GM10266 (cell line): ENCODE measurements at regions not wholly inside any gene's neighbourhood (a gene's known extent, or its start where the extent isn't known, plus 50 kb on each side); places are given as distances from the start of the nearest gene placed in this dataset.

ENCODE experiments used
- DNase-seq: peaks from one replicate; pipeline ENCODE4 v3.0.0; 2012; ENCODE audit errors: extremely low spot score
- CTCF ChIP-seq: IDR thresholded peaks from 2 replicates; pipeline ENCODE4 v1.5.1; 2012; ENCODE audit warnings: mild to moderate bottlenecking, low read depth; ENCODE audit not compliant: control insufficient read depth, insufficient read depth; ENCODE audit errors: missing control alignments

DNA sequence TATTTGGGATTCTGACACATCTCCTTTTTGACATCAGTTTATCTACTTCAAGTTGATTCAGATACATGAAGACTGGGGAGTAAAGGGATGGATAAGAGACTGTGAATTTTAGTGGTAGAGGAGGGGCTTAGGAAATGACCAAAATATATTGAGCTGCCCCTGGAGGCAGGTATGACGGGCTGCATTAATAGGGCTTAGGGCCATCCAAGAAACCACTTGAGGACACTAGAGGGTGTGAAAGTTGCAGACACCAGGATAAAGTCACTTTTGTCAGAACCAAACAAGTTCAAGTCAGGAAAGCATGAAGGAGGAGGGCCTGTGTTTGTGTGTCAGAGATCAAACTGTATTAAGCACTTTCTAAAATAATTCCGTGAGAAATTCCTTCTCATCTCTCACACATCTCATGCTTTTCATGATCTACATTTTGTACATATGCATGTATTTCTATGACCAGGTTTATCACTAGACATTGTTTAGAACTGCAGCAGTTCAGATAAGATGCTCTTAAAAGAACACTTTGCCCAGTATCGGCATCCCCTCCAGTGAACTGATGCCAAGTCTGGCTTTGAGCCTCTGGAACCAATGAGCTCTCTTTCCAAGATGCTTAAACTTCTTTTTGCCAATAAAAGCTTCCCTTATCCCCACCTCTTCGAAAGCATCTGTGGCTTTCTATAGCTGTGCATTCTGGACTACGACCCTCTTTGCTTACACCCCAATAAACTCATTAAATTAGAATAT, 136.9 kb downstream of the SLC38A1 start:
- TF ChIP-seq CTCF: peak; percentile 18
- DNase-seq: no peak

DNA sequence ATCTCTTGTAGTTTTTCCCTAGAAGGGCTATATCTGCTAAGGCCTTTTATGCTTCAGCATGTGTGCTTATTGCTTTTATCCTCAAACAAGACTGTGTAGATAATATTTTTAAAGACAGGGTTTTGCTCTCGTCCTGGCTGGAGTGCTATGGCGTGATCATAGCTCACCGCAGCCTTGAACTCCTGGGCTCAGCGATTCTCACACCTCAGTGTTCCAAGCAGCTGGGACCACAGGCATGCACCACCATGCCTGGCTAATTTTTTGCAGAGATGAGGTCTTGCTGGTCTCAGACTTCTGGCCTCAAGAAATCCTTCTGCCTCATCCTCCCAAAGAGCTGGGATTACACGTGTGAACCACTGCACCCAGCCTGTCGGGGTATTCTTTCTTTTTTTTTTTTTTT, 137.3 kb upstream of the SCAF11 start:
- no peak for DNase-seq
- TF ChIP-seq CTCF: no peak

- no peak for TF ChIP-seq CTCF
Measured at GRCh38 chr12:46126050-46126727, 135.8 kb upstream of the SCAF11 start.

GRCh38 chr12:46124848-46125619, 134.7 kb upstream of the SCAF11 start:
- peak; percentile 51 for DNase-seq
- TF ChIP-seq CTCF: peak; percentile 88

More at GRCh38 chr12:46126050-46126727, 135.8 kb upstream of the SCAF11 start:
- no peak for DNase-seq

DNA sequence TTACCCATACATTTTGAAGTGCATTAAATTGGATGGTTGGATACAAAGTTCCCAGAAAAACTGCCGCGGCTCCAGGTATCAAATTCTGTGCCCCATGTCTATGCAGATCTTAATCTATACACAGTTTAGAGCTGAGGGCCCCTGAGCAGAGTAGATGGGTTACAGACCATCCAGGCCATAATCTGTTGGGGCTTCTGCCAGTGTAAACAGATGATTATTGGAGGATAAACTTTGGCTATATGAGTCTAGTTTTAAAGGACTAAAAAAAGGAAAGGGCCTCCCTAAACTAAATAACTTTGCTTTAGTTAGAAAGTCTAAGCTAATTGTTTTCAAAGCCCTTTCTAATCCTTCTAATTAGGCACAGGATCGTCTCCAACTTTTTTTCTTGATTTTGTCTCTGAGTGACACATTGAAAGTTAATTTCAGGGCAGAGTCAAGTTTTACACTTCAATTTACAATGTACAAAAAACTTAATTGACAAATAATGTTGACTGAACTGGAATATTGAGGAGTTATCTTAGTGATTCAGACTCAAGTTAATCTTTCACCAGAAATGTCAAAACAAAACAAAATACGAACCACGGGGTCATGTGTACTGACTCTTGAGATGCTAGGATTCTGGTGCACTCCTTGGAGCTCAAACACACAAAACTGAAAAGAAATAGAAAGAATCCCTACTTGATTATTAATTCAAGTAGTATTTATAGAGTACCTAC, 133.9 kb upstream of the SCAF11 start:
- no peak for DNase-seq

DNA sequence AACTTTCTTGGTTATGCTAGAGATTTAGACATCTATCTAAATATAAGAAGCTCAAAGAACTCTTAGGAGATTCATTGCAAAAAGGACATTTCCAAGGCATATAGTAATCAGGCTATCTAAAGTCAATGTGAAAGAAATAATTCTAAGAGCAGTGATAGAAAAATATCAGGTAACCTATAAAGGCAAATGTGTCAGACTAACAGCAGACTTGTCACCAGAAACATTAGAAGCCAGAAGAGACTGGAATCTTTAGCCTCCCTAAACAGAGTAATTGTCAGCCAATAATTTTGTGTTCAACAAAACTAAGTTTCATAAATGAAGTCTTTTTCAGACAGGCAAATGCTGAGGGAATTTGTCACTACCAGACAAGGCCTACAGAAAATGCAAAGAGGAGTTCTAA, 122.0 kb upstream of the SCAF11 start:
- TF ChIP-seq CTCF: no peak
- no peak for DNase-seq

More for the DNA sequence above, 133.9 kb upstream of the SCAF11 start:
- no peak for TF ChIP-seq CTCF
